ENCODE measurements at regions not wholly inside any gene's neighbourhood (a gene's known extent, or its start where the extent isn't known, plus 50 kb on each side); places are given as distances from the start of the nearest gene placed in this dataset.

- no peak for TF ChIP-seq CTCF (IDR thresholded peaks at IDR 0.05; ENCODE audit: unreplicated experiment)
- no peaks in the 10 kb centered on the region for H3K36me3 Mint-ChIP-seq (ENCODE audit: insufficient read depth)
- DNase-seq (ENCODE audit: low spot score, unreplicated experiment) = no peak
- H3K27me3 Mint-ChIP-seq = no peaks in the 10 kb centered on the region
- no peaks in the 10 kb centered on the region for H3K4me1 Mint-ChIP-seq (ENCODE audit: low read depth)
- no peak overlapping the region for H3K4me3 Mint-ChIP-seq (ENCODE audit: low read depth)
- no peaks in the 10 kb centered on the region for H3K9me3 Mint-ChIP-seq (ENCODE audit: low read depth)
- H3K27ac Mint-ChIP-seq = no peak overlapping the region
Observed at GRCh38 chr7:9796241-9796640, 1177.4 kb upstream of the PHF14 start.

GRCh38 chr7:9822458-9823290 lies 1151.0 kb upstream of the PHF14 start:
- H3K27ac Mint-ChIP-seq = no peak overlapping the region
- no peak for DNase-seq (ENCODE audit: low spot score, unreplicated experiment)
- H3K4me1 Mint-ChIP-seq (ENCODE audit: low read depth) = no peaks in the 10 kb centered on the region
- H3K4me3 Mint-ChIP-seq (ENCODE audit: low read depth) = no peak overlapping the region
- TF ChIP-seq CTCF (IDR thresholded peaks at IDR 0.05; ENCODE audit: unreplicated experiment) = no peak
- no peaks in the 10 kb centered on the region for H3K27me3 Mint-ChIP-seq
- no peaks in the 10 kb centered on the region for H3K36me3 Mint-ChIP-seq (ENCODE audit: insufficient read depth)
- H3K9me3 Mint-ChIP-seq (ENCODE audit: low read depth) = peaks cover 7% of the 10 kb centered on the region

- no peaks in the 10 kb centered on the region for H3K9me3 Mint-ChIP-seq (ENCODE audit: low read depth)
- H3K4me1 Mint-ChIP-seq (ENCODE audit: low read depth) = no peaks in the 10 kb centered on the region
- H3K4me3 Mint-ChIP-seq (ENCODE audit: low read depth) = no peak overlapping the region
- no peak overlapping the region for H3K27ac Mint-ChIP-seq
- TF ChIP-seq CTCF (IDR thresholded peaks at IDR 0.05; ENCODE audit: unreplicated experiment) = no peak
- no peak for DNase-seq (ENCODE audit: low spot score, unreplicated experiment)
- H3K36me3 Mint-ChIP-seq (ENCODE audit: insufficient read depth) = no peaks in the 10 kb centered on the region
- no peaks in the 10 kb centered on the region for H3K27me3 Mint-ChIP-seq
Observed at GRCh38 chr7:9835199-9835598, 1138.5 kb upstream of the PHF14 start.

GRCh38 chr7:9836671-9837070 lies 1137.0 kb upstream of the PHF14 start:
- H3K4me1 Mint-ChIP-seq (ENCODE audit: low read depth) = no peaks in the 10 kb centered on the region
- H3K4me3 Mint-ChIP-seq (ENCODE audit: low read depth) = no peak overlapping the region
- no peak for DNase-seq (ENCODE audit: low spot score, unreplicated experiment)
- no peak overlapping the region for H3K27ac Mint-ChIP-seq
- no peaks in the 10 kb centered on the region for H3K36me3 Mint-ChIP-seq (ENCODE audit: insufficient read depth)
- H3K27me3 Mint-ChIP-seq = no peaks in the 10 kb centered on the region
- no peak for TF ChIP-seq CTCF (IDR thresholded peaks at IDR 0.05; ENCODE audit: unreplicated experiment)
- H3K9me3 Mint-ChIP-seq (ENCODE audit: low read depth) = no peaks in the 10 kb centered on the region

- no peaks in the 10 kb centered on the region for H3K27me3 Mint-ChIP-seq
- H3K4me3 Mint-ChIP-seq (ENCODE audit: low read depth) = no peak overlapping the region
- no peak overlapping the region for H3K27ac Mint-ChIP-seq
- H3K4me1 Mint-ChIP-seq (ENCODE audit: low read depth) = no peaks in the 10 kb centered on the region
- no peaks in the 10 kb centered on the region for H3K9me3 Mint-ChIP-seq (ENCODE audit: low read depth)
- H3K36me3 Mint-ChIP-seq (ENCODE audit: insufficient read depth) = no peaks in the 10 kb centered on the region
- no peak for DNase-seq (ENCODE audit: low spot score, unreplicated experiment)
- no peak for TF ChIP-seq CTCF (IDR thresholded peaks at IDR 0.05; ENCODE audit: unreplicated experiment)
Observed at GRCh38 chr7:9842301-9842700, 1131.4 kb upstream of the PHF14 start.
